WTC11 (cell line): ENCODE measurements at regions not wholly inside any gene's neighbourhood (a gene's known extent, or its start where the extent isn't known, plus 50 kb on each side); places are given as distances from the start of the nearest gene placed in this dataset.

Experiments
- ATAC-seq: fragments of 200-7000 bp; cut with Tn5 transposase; 2 replicates; pipeline ENCODE4 v1.10.0; 2021; ENCODE audit warnings: mild to moderate bottlenecking, moderate library complexity
- CTCF ChIA-PET: fragments of 300-600 bp; sonication (Branson Sonifier 250); formaldehyde crosslinking; loops from one replicate; lab custom pipeline; 2021; ENCODE audit warnings: antibody characterized with exemption; lab: Charles Lee
- POLR2A ChIA-PET: fragments of 350-600 bp; sonication (Branson Sonifier 250); formaldehyde crosslinking; loops from one replicate; lab custom pipeline; 2021; ENCODE audit warnings: antibody characterized with exemption; lab: Charles Lee
- DNase-seq: peaks from one replicate; pipeline ENCODE4 v3.0.0; 2021; ENCODE audit warnings: low spot score
- H3K27ac Mint-ChIP-seq: 2 replicates; pipeline ENCODE4 v1.8.0; 2021; ENCODE audit warnings: mixed read lengths
- H3K27me3 Mint-ChIP-seq: 2 replicates; pipeline ENCODE4 v1.8.0; 2021; ENCODE audit warnings: low read depth, mild to moderate bottlenecking, moderate library complexity, mixed read lengths
- H3K36me3 Mint-ChIP-seq: 2 replicates; pipeline ENCODE4 v1.8.0; 2021; ENCODE audit warnings: mixed read lengths
- H3K4me1 Mint-ChIP-seq: 2 replicates; pipeline ENCODE4 v1.8.0; 2022; ENCODE audit warnings: mixed read lengths
- H3K4me3 Mint-ChIP-seq: 2 replicates; pipeline ENCODE4 v1.8.0; 2021; ENCODE audit warnings: mild to moderate bottlenecking, moderate library complexity, mixed read lengths
- H3K9me3 Mint-ChIP-seq: 2 replicates; pipeline ENCODE4 v1.8.0; 2021; ENCODE audit warnings: mixed read lengths
- GABPB1 ChIP-seq: sonication (generic); formaldehyde crosslinking; IDR thresholded peaks from 2 replicates; pipeline ENCODE4 v1.8.1; 2023; ENCODE audit warnings: mild to moderate bottlenecking, missing genetic modification reagents
- GRHL2 ChIP-seq: fragments of 250-450 bp; sonication (Bioruptor Pico); IDR thresholded peaks from 2 replicates; pipeline ENCODE4 v1.8.0; 2022; ENCODE audit warnings: mild to moderate bottlenecking, moderate library complexity; ENCODE audit not compliant: insufficient replicate concordance, severe bottlenecking
- HMGXB4 ChIP-seq: sonication (generic); formaldehyde crosslinking; IDR thresholded peaks from 2 replicates; pipeline ENCODE4 v1.8.1; 2023; ENCODE audit warnings: mild to moderate bottlenecking, moderate library complexity, missing genetic modification reagents
- NR3C1 ChIP-seq: sonication (generic); formaldehyde crosslinking; conservative IDR thresholded peaks from 2 replicates; pipeline ENCODE4 v1.8.1; 2023; ENCODE audit warnings: low read depth, mild to moderate bottlenecking, missing genetic modification reagents
- OVOL2 ChIP-seq: fragments of 250-450 bp; sonication (Bioruptor Pico); IDR thresholded peaks from 2 replicates; pipeline ENCODE4 v1.9.0; 2021; ENCODE audit warnings: mild to moderate bottlenecking, borderline replicate concordance
- TEAD4 ChIP-seq: sonication (generic); formaldehyde crosslinking; IDR thresholded peaks from 2 replicates; pipeline ENCODE4 v1.8.0; 2022; ENCODE audit warnings: mild to moderate bottlenecking, missing genetic modification reagents
- ZBTB21 ChIP-seq: sonication (generic); formaldehyde crosslinking; IDR thresholded peaks from 2 replicates; pipeline ENCODE4 v1.8.1; 2023; ENCODE audit warnings: mild to moderate bottlenecking, missing genetic modification reagents, borderline replicate concordance
- ZNF317 ChIP-seq: sonication (generic); formaldehyde crosslinking; IDR thresholded peaks from 2 replicates; pipeline ENCODE4 v1.8.1; 2023; ENCODE audit warnings: low read depth, mild to moderate bottlenecking, moderate library complexity, missing genetic modification reagents, borderline replicate concordance
- ZNF416 ChIP-seq: fragments of 250-450 bp; sonication (Bioruptor Pico); IDR thresholded peaks from 2 replicates; pipeline ENCODE4 v1.9.0; 2021; ENCODE audit warnings: mild to moderate bottlenecking, inconsistent platforms
- ZNF423 ChIP-seq: fragments of 250-450 bp; sonication (Bioruptor Pico); IDR thresholded peaks from 2 replicates; pipeline ENCODE4 v2.1.2; 2022; ENCODE audit warnings: mild to moderate bottlenecking, moderate library complexity
- TF ChIP-seq, protein P1 (sequence below): sonication (generic); formaldehyde crosslinking; IDR thresholded peaks from 2 replicates; pipeline ENCODE4 v1.8.0; 2022; ENCODE audit warnings: mild to moderate bottlenecking, missing genetic modification reagents
- TF ChIP-seq, protein P2 (sequence below): sonication (generic); formaldehyde crosslinking; IDR thresholded peaks from 2 replicates; pipeline ENCODE4 v1.8.1; 2022; ENCODE audit warnings: mild to moderate bottlenecking, missing genetic modification reagents, moderate library complexity, borderline replicate concordance
- TF ChIP-seq, protein P3 (sequence below): sonication (generic); formaldehyde crosslinking; IDR thresholded peaks from 2 replicates; pipeline ENCODE4 v1.8.0; 2023; ENCODE audit warnings: mild to moderate bottlenecking, missing genetic modification reagents
- TF ChIP-seq, protein P4 (sequence below): sonication (generic); formaldehyde crosslinking; conservative IDR thresholded peaks from 2 replicates; pipeline ENCODE4 v1.8.1; 2023; ENCODE audit warnings: mild to moderate bottlenecking, low read depth, missing genetic modification reagents, moderate library complexity

GRCh38 chr6:167706313-167707109 lies 120.2 kb upstream of the AFDN start:
- H3K9me3 Mint-ChIP-seq: no peaks in the 10 kb centered on the region
- no peaks in the 10 kb centered on the region for H3K36me3 Mint-ChIP-seq
- H3K27me3 Mint-ChIP-seq: no peaks in the 10 kb centered on the region
- no peak overlapping the region for H3K4me3 Mint-ChIP-seq
- DNase-seq (no peak), ATAC-seq (no peak)
- ChIA-PET POLR2A (no interaction called here), CTCF (no interaction called here)
- TF ChIP-seq, protein P1, sequence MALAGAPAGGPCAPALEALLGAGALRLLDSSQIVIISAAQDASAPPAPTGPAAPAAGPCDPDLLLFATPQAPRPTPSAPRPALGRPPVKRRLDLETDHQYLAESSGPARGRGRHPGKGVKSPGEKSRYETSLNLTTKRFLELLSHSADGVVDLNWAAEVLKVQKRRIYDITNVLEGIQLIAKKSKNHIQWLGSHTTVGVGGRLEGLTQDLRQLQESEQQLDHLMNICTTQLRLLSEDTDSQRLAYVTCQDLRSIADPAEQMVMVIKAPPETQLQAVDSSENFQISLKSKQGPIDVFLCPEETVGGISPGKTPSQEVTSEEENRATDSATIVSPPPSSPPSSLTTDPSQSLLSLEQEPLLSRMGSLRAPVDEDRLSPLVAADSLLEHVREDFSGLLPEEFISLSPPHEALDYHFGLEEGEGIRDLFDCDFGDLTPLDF (CRISPR knock-in tag): no peak
- TF ChIP-seq TEAD4 (no peak), NR3C1 (no peak), ZNF416 (CRISPR knock-in tag) (no peak), ZNF317 (no peak)
- TF ChIP-seq, protein P2, sequence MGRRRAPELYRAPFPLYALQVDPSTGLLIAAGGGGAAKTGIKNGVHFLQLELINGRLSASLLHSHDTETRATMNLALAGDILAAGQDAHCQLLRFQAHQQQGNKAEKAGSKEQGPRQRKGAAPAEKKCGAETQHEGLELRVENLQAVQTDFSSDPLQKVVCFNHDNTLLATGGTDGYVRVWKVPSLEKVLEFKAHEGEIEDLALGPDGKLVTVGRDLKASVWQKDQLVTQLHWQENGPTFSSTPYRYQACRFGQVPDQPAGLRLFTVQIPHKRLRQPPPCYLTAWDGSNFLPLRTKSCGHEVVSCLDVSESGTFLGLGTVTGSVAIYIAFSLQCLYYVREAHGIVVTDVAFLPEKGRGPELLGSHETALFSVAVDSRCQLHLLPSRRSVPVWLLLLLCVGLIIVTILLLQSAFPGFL: no peak
- H3K27ac Mint-ChIP-seq: no peak overlapping the region
- peaks cover 4% of the 10 kb centered on the region for H3K4me1 Mint-ChIP-seq

GRCh38 chr6:167707686-167708500 lies 118.8 kb upstream of the AFDN start:
- no peak for ATAC-seq
- Mint-ChIP-seq H3K9me3 (no peaks in the 10 kb centered on the region), H3K36me3 (no peaks in the 10 kb centered on the region), H3K27me3 (no peaks in the 10 kb centered on the region), H3K4me3 (no peak overlapping the region), H3K4me1 (peaks cover 4% of the 10 kb centered on the region), H3K27ac (no peak overlapping the region)
- DNase-seq: no peak
- ChIA-PET POLR2A (no interaction called here), CTCF (no interaction called here)
- TF ChIP-seq, protein P3, sequence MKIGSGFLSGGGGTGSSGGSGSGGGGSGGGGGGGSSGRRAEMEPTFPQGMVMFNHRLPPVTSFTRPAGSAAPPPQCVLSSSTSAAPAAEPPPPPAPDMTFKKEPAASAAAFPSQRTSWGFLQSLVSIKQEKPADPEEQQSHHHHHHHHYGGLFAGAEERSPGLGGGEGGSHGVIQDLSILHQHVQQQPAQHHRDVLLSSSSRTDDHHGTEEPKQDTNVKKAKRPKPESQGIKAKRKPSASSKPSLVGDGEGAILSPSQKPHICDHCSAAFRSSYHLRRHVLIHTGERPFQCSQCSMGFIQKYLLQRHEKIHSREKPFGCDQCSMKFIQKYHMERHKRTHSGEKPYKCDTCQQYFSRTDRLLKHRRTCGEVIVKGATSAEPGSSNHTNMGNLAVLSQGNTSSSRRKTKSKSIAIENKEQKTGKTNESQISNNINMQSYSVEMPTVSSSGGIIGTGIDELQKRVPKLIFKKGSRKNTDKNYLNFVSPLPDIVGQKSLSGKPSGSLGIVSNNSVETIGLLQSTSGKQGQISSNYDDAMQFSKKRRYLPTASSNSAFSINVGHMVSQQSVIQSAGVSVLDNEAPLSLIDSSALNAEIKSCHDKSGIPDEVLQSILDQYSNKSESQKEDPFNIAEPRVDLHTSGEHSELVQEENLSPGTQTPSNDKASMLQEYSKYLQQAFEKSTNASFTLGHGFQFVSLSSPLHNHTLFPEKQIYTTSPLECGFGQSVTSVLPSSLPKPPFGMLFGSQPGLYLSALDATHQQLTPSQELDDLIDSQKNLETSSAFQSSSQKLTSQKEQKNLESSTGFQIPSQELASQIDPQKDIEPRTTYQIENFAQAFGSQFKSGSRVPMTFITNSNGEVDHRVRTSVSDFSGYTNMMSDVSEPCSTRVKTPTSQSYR (CRISPR knock-in tag): no peak
- TF ChIP-seq ZBTB21 (no peak), OVOL2 (no peak), GRHL2 (CRISPR knock-in tag) (no peak), GABPB1 (CRISPR knock-in tag) (no peak), HMGXB4 (CRISPR knock-in tag) (no peak), ZNF423 (no peak)
- TF ChIP-seq, protein P4, sequence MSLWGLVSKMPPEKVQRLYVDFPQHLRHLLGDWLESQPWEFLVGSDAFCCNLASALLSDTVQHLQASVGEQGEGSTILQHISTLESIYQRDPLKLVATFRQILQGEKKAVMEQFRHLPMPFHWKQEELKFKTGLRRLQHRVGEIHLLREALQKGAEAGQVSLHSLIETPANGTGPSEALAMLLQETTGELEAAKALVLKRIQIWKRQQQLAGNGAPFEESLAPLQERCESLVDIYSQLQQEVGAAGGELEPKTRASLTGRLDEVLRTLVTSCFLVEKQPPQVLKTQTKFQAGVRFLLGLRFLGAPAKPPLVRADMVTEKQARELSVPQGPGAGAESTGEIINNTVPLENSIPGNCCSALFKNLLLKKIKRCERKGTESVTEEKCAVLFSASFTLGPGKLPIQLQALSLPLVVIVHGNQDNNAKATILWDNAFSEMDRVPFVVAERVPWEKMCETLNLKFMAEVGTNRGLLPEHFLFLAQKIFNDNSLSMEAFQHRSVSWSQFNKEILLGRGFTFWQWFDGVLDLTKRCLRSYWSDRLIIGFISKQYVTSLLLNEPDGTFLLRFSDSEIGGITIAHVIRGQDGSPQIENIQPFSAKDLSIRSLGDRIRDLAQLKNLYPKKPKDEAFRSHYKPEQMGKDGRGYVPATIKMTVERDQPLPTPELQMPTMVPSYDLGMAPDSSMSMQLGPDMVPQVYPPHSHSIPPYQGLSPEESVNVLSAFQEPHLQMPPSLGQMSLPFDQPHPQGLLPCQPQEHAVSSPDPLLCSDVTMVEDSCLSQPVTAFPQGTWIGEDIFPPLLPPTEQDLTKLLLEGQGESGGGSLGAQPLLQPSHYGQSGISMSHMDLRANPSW: no peak
